SU-DHL-6 (cell line): ENCODE measurements at regions not wholly inside any gene's neighbourhood (a gene's known extent, or its start where the extent isn't known, plus 50 kb on each side); places are given as distances from the start of the nearest gene placed in this dataset.

Experiments used
- CTCF ChIP-seq: fragments of 200-600 bp; sonication (generic); IDR thresholded peaks from one replicate; pipeline ENCODE4 v1.5.1; 2017; ENCODE audit warnings: antibody characterized with exemption, mild to moderate bottlenecking, low read length, moderate library complexity; ENCODE audit not compliant: insufficient read depth, poor library complexity, severe bottlenecking
- EZH2phosphoT487 ChIP-seq: fragments of 200-600 bp; sonication (generic), shearing (Covaris generic); conservative IDR thresholded peaks from 2 replicates; pipeline ENCODE4 v1.6.1; 2018; ENCODE audit warnings: mild to moderate bottlenecking, antibody characterized with exemption, low read length, moderate library complexity, mixed read lengths

GRCh38 chr11:87616511-87616910, 558.7 kb downstream of the RAB38 start:
- no peak for TF ChIP-seq CTCF
- no peak for TF ChIP-seq EZH2phosphoT487
